LNCAP (cell line): ENCODE measurements at regions not wholly inside any gene's neighbourhood (a gene's known extent, or its start where the extent isn't known, plus 50 kb on each side); places are given as distances from the start of the nearest gene placed in this dataset.

Experiments used
- CTCF ChIP-seq: fragments of 450-650 bp; IDR thresholded peaks from 2 replicates; pipeline ENCODE4 v1.5.1; 2017; ENCODE audit warnings: mild to moderate bottlenecking

- no peak for TF ChIP-seq CTCF
Observed at GRCh38 chr6:16927205-16927604, 165.9 kb upstream of the ATXN1 start.

GRCh38 chr6:16925461-16925860 lies 164.2 kb upstream of the ATXN1 start:
- no peak for TF ChIP-seq CTCF

- TF ChIP-seq CTCF: no peak
Observed at GRCh38 chr6:16922282-16922681, 161.0 kb upstream of the ATXN1 start.

- TF ChIP-seq CTCF: no peak
Observed at GRCh38 chr6:16921399-16922110, 160.3 kb upstream of the ATXN1 start.

GRCh38 chr6:16918586-16918985 lies 157.3 kb upstream of the ATXN1 start:
- TF ChIP-seq CTCF: no peak

- no peak for TF ChIP-seq CTCF
Observed at GRCh38 chr6:16914184-16914583, 152.9 kb upstream of the ATXN1 start.

- no peak for TF ChIP-seq CTCF
Observed at GRCh38 chr6:16912756-16913155, 151.5 kb upstream of the ATXN1 start.

- no peak for TF ChIP-seq CTCF
Observed at GRCh38 chr6:16911088-16911487, 149.8 kb upstream of the ATXN1 start.
